Activated CD8-positive, alpha-beta T cell treated with anti-CD3 and anti-CD28 coated beads for 36 hours (primary cell): ENCODE measurements at regions not wholly inside any gene's neighbourhood (a gene's known extent, or its start where the extent isn't known, plus 50 kb on each side); places are given as distances from the start of the nearest gene placed in this dataset.

Source experiments
- ATAC-seq: fragments of 200-7000 bp; cut with Tn5 transposase; one replicate; pipeline ENCODE4 v1.10.0; 2021; ENCODE audit warnings: mild to moderate bottlenecking, moderate library complexity
- CTCF ChIA-PET: fragments of 350-600 bp; sonication (Branson Sonifier 250); formaldehyde crosslinking; loops from one replicate; lab custom pipeline; 2021; ENCODE audit warnings: antibody characterized with exemption; lab: Charles Lee
- POLR2A ChIA-PET: fragments of 350-600 bp; sonication (Branson Sonifier 250); formaldehyde crosslinking; loops from one replicate; lab custom pipeline; 2021; ENCODE audit warnings: antibody characterized with exemption; lab: Charles Lee
- DNase-seq: peaks from one replicate; pipeline ENCODE4 v3.0.0-alpha.2; 2020
- H3K27ac Mint-ChIP-seq: one replicate; pipeline ENCODE4 v1.8.0; 2021; ENCODE audit warnings: mild to moderate bottlenecking, mixed read lengths
- H3K27me3 Mint-ChIP-seq: one replicate; pipeline ENCODE4 v1.8.0; 2021; ENCODE audit warnings: mixed read lengths
- H3K36me3 Mint-ChIP-seq: one replicate; pipeline ENCODE4 v1.8.0; 2021; ENCODE audit warnings: low read depth, mixed read lengths
- H3K4me1 Mint-ChIP-seq: one replicate; pipeline ENCODE4 v1.8.0; 2021; ENCODE audit warnings: low read depth, mixed read lengths
- H3K4me3 Mint-ChIP-seq: one replicate; pipeline ENCODE4 v1.8.0; 2021; ENCODE audit warnings: mild to moderate bottlenecking, moderate library complexity, mixed read lengths
- H3K9me3 Mint-ChIP-seq: one replicate; pipeline ENCODE4 v1.8.0; 2021; ENCODE audit warnings: mixed read lengths
- intact Hi-C: fragments of 100-400 bp; cut with micrococcal nuclease; formaldehyde crosslinking; loops from one replicate; pipeline ENCODE4 v1.10.0; 2022
- TF ChIP-seq, protein P1 (sequence below): fragments of 200-600 bp; IDR thresholded peaks from one replicate; pipeline ENCODE4 v1.8.0; 2022; ENCODE audit warnings: antibody characterized with exemption, mild to moderate bottlenecking

- Mint-ChIP-seq H3K9me3 (peaks cover 2% of the 10 kb centered on the region), H3K27me3 (no peaks in the 10 kb centered on the region), H3K4me3 (no peak overlapping the region), H3K36me3 (no peaks in the 10 kb centered on the region), H3K4me1 (no peaks in the 10 kb centered on the region), H3K27ac (no peak overlapping the region)
- DNase-seq (no peak), ATAC-seq (no peak)
- TF ChIP-seq, protein P1, sequence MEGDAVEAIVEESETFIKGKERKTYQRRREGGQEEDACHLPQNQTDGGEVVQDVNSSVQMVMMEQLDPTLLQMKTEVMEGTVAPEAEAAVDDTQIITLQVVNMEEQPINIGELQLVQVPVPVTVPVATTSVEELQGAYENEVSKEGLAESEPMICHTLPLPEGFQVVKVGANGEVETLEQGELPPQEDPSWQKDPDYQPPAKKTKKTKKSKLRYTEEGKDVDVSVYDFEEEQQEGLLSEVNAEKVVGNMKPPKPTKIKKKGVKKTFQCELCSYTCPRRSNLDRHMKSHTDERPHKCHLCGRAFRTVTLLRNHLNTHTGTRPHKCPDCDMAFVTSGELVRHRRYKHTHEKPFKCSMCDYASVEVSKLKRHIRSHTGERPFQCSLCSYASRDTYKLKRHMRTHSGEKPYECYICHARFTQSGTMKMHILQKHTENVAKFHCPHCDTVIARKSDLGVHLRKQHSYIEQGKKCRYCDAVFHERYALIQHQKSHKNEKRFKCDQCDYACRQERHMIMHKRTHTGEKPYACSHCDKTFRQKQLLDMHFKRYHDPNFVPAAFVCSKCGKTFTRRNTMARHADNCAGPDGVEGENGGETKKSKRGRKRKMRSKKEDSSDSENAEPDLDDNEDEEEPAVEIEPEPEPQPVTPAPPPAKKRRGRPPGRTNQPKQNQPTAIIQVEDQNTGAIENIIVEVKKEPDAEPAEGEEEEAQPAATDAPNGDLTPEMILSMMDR = no peak
- ChIA-PET POLR2A (no interaction called here), CTCF (no interaction called here)
- intact Hi-C loops = no loop called here
These were observed 253.5 kb upstream of the ATP10B start for GRCh38 chr5:161105525-161105924.

- TF ChIP-seq, protein P1 = no peak
- Mint-ChIP-seq H3K36me3 (no peaks in the 10 kb centered on the region), H3K27me3 (peaks cover 1% of the 10 kb centered on the region), H3K9me3 (no peaks in the 10 kb centered on the region), H3K4me1 (no peaks in the 10 kb centered on the region), H3K27ac (no peak overlapping the region), H3K4me3 (no peak overlapping the region)
- intact Hi-C loops = no loop called here
- ChIA-PET CTCF (no interaction called here), POLR2A (no interaction called here)
- no peak for ATAC-seq
- DNase-seq = no peak
These were observed 246.5 kb upstream of the ATP10B start for GRCh38 chr5:161098516-161098915.

GRCh38 chr5:161096581-161096980 lies 244.6 kb upstream of the ATP10B start:
- POLR2A ChIA-PET = no interaction called here
- H3K27ac Mint-ChIP-seq = no peak overlapping the region
- ATAC-seq (no peak), DNase-seq (no peak)
- CTCF ChIA-PET = no interaction called here
- H3K27me3 Mint-ChIP-seq = peaks cover 1% of the 10 kb centered on the region
- TF ChIP-seq, protein P1 = no peak
- no peak overlapping the region for H3K4me3 Mint-ChIP-seq
- intact Hi-C loops = no loop called here
- H3K9me3 Mint-ChIP-seq = peaks cover 2% of the 10 kb centered on the region
- no peaks in the 10 kb centered on the region for H3K36me3 Mint-ChIP-seq
- no peaks in the 10 kb centered on the region for H3K4me1 Mint-ChIP-seq

- Mint-ChIP-seq H3K27me3 (peaks cover 1% of the 10 kb centered on the region), H3K27ac (no peak overlapping the region), H3K4me3 (no peak overlapping the region), H3K36me3 (no peaks in the 10 kb centered on the region), H3K9me3 (peaks cover 2% of the 10 kb centered on the region), H3K4me1 (no peaks in the 10 kb centered on the region)
- CTCF ChIA-PET = no interaction called here
- TF ChIP-seq, protein P1 = no peak
- intact Hi-C loops = no loop called here
- ATAC-seq (no peak), DNase-seq (no peak)
- POLR2A ChIA-PET = no interaction called here
These were observed 243.9 kb upstream of the ATP10B start for GRCh38 chr5:161095953-161096352.

GRCh38 chr5:161094411-161094810 lies 242.4 kb upstream of the ATP10B start:
- TF ChIP-seq, protein P1 = no peak
- Mint-ChIP-seq H3K4me1 (no peaks in the 10 kb centered on the region), H3K36me3 (no peaks in the 10 kb centered on the region), H3K27ac (no peak overlapping the region), H3K9me3 (peaks cover 2% of the 10 kb centered on the region), H3K27me3 (peaks cover 1% of the 10 kb centered on the region), H3K4me3 (no peak overlapping the region)
- ATAC-seq = no peak
- intact Hi-C loops = no loop called here
- ChIA-PET POLR2A (no interaction called here), CTCF (no interaction called here)
- no peak for DNase-seq
